KMS-11 (cell line): ENCODE measurements at regions not wholly inside any gene's neighbourhood (a gene's known extent, or its start where the extent isn't known, plus 50 kb on each side); places are given as distances from the start of the nearest gene placed in this dataset.
"Not testable (repeated sequence)": the region's sequence is repeated elsewhere in the genome, so short reads cannot be mapped to it uniquely, and the experiment has no call there.

Experiments
- H2AFZ ChIP-seq: fragments of 200-600 bp; sonication (generic); 2 replicates; pipeline ENCODE4 v1.6.1; 2016; ENCODE audit warnings: antibody characterized with exemption, mixed run types, low read depth
- H3K27ac ChIP-seq: fragments of 200-600 bp; sonication (generic); 2 replicates; pipeline ENCODE4 v1.6.1; 2016; ENCODE audit warnings: mild to moderate bottlenecking, mixed run types
- H3K27me3 ChIP-seq: fragments of 200-600 bp; sonication (generic); 2 replicates; pipeline ENCODE4 v1.6.1; 2017; ENCODE audit warnings: mild to moderate bottlenecking, low read depth, mixed run types, moderate library complexity; ENCODE audit not compliant: insufficient read depth
- H3K36me3 ChIP-seq: fragments of 200-600 bp; sonication (generic); 2 replicates; pipeline ENCODE4 v1.6.1; 2017; ENCODE audit warnings: mild to moderate bottlenecking, mixed run types; ENCODE audit not compliant: insufficient read depth
- H3K4me1 ChIP-seq: fragments of 200-600 bp; sonication (generic); 2 replicates; pipeline ENCODE4 v1.6.1; 2016; ENCODE audit warnings: mild to moderate bottlenecking, low read depth, mixed run types; ENCODE audit not compliant: poor library complexity, severe bottlenecking
- H3K4me2 ChIP-seq: fragments of 200-600 bp; sonication (generic); 2 replicates; pipeline ENCODE4 v1.7.0; 2016; ENCODE audit warnings: mild to moderate bottlenecking, mixed run types
- H3K4me3 ChIP-seq: fragments of 200-600 bp; sonication (generic); IDR thresholded peaks from 2 replicates; pipeline ENCODE4 v1.6.1; 2017; ENCODE audit warnings: low read depth, low read length, mixed read lengths; ENCODE audit not compliant: insufficient read depth
- H3K79me2 ChIP-seq: fragments of 200-600 bp; sonication (generic); 2 replicates; pipeline ENCODE4 v1.6.1; 2016; ENCODE audit warnings: low read depth, mixed run types; ENCODE audit not compliant: insufficient read depth
- H3K9ac ChIP-seq: fragments of 200-600 bp; sonication (generic); 2 replicates; pipeline ENCODE4 v1.6.1; 2016; ENCODE audit warnings: mild to moderate bottlenecking, mixed run types
- H4K20me1 ChIP-seq: fragments of 200-600 bp; sonication (generic); 2 replicates; pipeline ENCODE4 v1.6.1; 2016; ENCODE audit warnings: mild to moderate bottlenecking, mixed run types; ENCODE audit not compliant: insufficient read depth
- TF ChIP-seq, protein P1 (sequence below): fragments of 200-600 bp; sonication (generic); conservative IDR thresholded peaks from 2 replicates; pipeline ENCODE4 v1.6.1; 2017; ENCODE audit warnings: low read depth, mild to moderate bottlenecking, antibody characterized with exemption, low read length, moderate library complexity, mixed read lengths

DNA sequence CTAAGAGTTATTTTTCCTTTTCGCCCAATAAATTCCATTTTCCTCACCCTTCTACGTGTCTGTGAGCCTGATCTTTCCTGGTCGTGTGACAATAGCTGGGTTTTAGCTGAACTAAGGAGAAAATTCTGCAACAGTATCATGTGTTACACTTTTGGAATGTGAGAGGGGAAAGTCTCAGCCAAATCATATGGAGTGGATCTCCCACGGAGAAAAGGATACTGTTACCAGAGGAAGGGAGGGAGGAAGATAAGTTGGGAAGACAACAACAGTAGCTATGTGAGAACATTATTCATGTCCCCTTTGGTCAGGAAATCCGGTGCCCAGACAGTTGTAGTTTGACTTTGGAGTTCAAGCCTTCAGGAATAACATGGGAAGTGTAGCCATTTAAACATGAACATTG is 584.0 kb upstream of the RAG2 start:
- Histone ChIP-seq H3K4me2 (no peak overlapping the region), H3K4me1 (no peaks in the 10 kb centered on the region), H3K27me3 (no peaks in the 10 kb centered on the region)

DNA sequence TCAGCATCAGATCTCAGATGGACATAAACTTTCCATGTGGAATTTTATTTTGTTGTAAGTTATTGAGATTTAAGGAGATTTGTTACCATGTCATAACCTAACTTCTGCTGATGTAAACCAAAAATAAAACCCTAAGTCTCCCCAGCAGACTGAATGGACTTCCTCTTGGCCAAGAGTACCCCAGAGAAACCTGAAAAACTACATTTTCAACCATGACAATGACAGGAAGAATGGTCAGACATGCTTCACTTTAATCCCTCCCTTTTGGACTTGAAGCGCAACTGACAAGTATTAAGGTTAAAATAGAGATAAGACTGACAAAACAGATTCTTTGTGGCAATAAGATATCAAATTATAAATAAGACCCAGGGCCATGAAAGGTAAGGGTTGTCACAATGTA is 579.7 kb upstream of the RAG2 start:
- Histone ChIP-seq H3K36me3 (no peaks in the 10 kb centered on the region), H3K79me2 (no peaks in the 10 kb centered on the region), H3K9ac (no peak overlapping the region), H3K4me2 (no peak overlapping the region), H2AFZ (no peak overlapping the region), H3K4me3 (no peak overlapping the region), H3K27me3 (no peaks in the 10 kb centered on the region), H3K27ac (no peak overlapping the region), H3K4me1 (no peaks in the 10 kb centered on the region), H4K20me1 (no peaks in the 10 kb centered on the region)
- TF ChIP-seq, protein P1, sequence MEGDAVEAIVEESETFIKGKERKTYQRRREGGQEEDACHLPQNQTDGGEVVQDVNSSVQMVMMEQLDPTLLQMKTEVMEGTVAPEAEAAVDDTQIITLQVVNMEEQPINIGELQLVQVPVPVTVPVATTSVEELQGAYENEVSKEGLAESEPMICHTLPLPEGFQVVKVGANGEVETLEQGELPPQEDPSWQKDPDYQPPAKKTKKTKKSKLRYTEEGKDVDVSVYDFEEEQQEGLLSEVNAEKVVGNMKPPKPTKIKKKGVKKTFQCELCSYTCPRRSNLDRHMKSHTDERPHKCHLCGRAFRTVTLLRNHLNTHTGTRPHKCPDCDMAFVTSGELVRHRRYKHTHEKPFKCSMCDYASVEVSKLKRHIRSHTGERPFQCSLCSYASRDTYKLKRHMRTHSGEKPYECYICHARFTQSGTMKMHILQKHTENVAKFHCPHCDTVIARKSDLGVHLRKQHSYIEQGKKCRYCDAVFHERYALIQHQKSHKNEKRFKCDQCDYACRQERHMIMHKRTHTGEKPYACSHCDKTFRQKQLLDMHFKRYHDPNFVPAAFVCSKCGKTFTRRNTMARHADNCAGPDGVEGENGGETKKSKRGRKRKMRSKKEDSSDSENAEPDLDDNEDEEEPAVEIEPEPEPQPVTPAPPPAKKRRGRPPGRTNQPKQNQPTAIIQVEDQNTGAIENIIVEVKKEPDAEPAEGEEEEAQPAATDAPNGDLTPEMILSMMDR: no peak

More for the DNA sequence above, 584.0 kb upstream of the RAG2 start:
- Histone ChIP-seq H3K36me3 (no peaks in the 10 kb centered on the region), H2AFZ (no peak overlapping the region), H3K79me2 (no peaks in the 10 kb centered on the region), H4K20me1 (no peaks in the 10 kb centered on the region), H3K27ac (no peak overlapping the region), H3K9ac (no peak overlapping the region), H3K4me3 (no peak overlapping the region)
- TF ChIP-seq, protein P1: no peak

DNA sequence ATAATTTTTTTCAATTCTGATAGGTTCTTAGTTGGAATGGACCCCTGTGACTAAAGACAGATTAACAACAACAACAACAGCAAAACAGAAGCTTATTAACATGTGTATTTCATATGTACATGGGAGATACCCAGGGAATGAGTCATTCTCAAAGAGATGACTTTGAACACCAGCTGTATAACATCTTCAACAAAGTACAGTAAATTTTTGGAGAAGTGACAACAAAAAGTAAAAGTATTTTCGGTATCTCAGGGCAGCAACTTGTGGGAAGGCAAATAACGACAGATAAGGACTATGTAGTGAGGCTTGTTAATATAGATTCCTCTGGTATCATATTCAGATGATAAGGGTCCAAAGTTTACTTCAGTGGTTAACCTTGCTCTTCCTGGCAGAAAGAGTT is 573.4 kb upstream of the RAG2 start:
- Histone ChIP-seq H3K36me3 (no peaks in the 10 kb centered on the region), H2AFZ (no peak overlapping the region), H3K79me2 (no peaks in the 10 kb centered on the region), H3K27me3 (no peaks in the 10 kb centered on the region), H3K27ac (no peak overlapping the region), H3K4me1 (no peaks in the 10 kb centered on the region), H4K20me1 (no peaks in the 10 kb centered on the region), H3K4me2 (no peak overlapping the region), H3K9ac (no peak overlapping the region), H3K4me3 (no peak overlapping the region)
- TF ChIP-seq, protein P1: no peak

DNA sequence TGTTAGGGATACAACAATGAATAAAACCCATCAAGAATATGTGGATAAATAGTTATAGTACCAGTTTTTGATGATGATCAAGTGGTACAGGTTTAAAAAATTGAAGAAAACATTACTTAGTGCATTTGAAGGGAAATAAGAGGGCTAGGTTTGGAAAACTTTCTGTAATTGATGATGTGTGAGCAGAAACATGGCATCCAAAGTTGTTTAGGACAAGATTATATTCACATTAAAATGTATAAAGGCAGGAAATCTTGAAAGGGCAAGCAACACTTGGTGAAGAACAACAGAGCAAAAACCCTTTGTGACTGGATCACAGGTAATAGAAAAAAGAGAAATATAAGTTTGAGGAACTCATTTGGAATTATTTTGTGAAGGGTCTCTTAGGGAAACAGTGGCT is 572.3 kb upstream of the RAG2 start:
- no peak overlapping the region for H2AFZ ChIP-seq
- H3K27ac ChIP-seq: no peak overlapping the region
- no peak overlapping the region for H3K4me2 ChIP-seq
- H3K9ac ChIP-seq: no peak overlapping the region
- no peaks in the 10 kb centered on the region for H3K4me1 ChIP-seq
- TF ChIP-seq, protein P1: no peak
- H3K4me3 ChIP-seq: no peak overlapping the region
- no peaks in the 10 kb centered on the region for H4K20me1 ChIP-seq
- H3K79me2 ChIP-seq: no peaks in the 10 kb centered on the region
- no peaks in the 10 kb centered on the region for H3K36me3 ChIP-seq
- H3K27me3 ChIP-seq: no peaks in the 10 kb centered on the region

DNA sequence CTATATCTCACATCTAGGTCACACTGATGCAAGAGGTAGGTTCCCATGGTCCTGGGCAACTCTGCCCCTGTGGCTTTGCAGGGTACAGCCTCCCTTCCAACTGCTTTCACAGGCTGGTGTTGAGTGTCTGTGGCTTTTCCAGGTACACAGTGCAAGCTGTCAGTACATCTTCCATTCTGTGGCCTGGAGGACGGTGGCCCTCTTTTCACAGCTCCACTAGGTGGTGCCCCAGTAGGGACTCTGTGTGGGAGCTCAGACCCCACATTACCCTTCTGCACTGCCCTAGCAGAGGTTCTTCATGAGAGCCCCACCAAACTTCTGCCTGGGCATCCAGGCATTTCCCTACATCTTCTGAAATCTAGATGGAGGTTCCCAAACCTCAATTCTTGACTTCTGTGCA is 547.4 kb upstream of the RAG2 start:
- H3K9ac ChIP-seq, H3K79me2 ChIP-seq, H3K27me3 ChIP-seq, H4K20me1 ChIP-seq, H3K4me2 ChIP-seq, H3K4me3 ChIP-seq, H3K36me3 ChIP-seq, H2AFZ ChIP-seq, H3K27ac ChIP-seq, H3K4me1 ChIP-seq: not testable (repeated sequence)
